ENCODE measurements at regions not wholly inside any gene's neighbourhood (a gene's known extent, or its start where the extent isn't known, plus 50 kb on each side); places are given as distances from the start of the nearest gene placed in this dataset.

DNA sequence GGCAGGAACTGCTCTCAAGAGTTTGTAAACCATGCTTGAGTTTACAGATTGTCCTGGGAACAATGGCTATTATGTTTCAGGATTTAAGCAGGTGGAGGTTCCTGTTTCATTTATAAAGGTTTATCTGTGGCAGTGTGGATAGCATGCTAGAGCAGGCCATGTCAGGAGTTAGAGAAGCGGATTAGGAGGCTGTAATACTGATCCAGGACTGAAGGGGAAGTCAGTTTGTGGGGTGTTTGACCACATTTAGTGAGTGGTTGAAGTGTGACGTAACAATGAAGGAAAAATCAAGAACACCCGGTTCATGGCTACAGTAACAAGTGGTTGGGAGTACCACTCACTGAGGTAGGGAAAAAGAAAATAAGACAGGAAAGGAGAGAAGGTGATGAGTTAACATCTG, 299.0 kb downstream of the TLR4 start:
- H3K4me3 ChIP-seq, result no peak overlapping the region

GRCh38 chr9:118008246-118008645, 304.0 kb downstream of the TLR4 start:
- no peak for TF ChIP-seq POLR2AphosphoS5 (IDR thresholded peaks at IDR 0.05)
- TF ChIP-seq, protein P1, sequence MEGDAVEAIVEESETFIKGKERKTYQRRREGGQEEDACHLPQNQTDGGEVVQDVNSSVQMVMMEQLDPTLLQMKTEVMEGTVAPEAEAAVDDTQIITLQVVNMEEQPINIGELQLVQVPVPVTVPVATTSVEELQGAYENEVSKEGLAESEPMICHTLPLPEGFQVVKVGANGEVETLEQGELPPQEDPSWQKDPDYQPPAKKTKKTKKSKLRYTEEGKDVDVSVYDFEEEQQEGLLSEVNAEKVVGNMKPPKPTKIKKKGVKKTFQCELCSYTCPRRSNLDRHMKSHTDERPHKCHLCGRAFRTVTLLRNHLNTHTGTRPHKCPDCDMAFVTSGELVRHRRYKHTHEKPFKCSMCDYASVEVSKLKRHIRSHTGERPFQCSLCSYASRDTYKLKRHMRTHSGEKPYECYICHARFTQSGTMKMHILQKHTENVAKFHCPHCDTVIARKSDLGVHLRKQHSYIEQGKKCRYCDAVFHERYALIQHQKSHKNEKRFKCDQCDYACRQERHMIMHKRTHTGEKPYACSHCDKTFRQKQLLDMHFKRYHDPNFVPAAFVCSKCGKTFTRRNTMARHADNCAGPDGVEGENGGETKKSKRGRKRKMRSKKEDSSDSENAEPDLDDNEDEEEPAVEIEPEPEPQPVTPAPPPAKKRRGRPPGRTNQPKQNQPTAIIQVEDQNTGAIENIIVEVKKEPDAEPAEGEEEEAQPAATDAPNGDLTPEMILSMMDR (IDR thresholded peaks at IDR 0.05), result no peak
- no peak for TF ChIP-seq EP300 (IDR thresholded peaks at IDR 0.05)
- TF ChIP-seq POLR2A (IDR thresholded peaks at IDR 0.05), result no peak
- Histone ChIP-seq H3K27me3 (no peaks in the 10 kb centered on the region), H3K27ac (no peak overlapping the region), H3K4me1 (no peaks in the 10 kb centered on the region), H3K9me3 (no peaks in the 10 kb centered on the region), H3K4me3 (no peak overlapping the region), H3K36me3 (no peaks in the 10 kb centered on the region)
- 74 to 82% methylated on average over 4 of the region's 4 CpGs for WGBS, 2 donors
- ATAC-seq (ENCODE audit: low FRiP score in 2 of 2), result no peak
- no peak for DNase-seq

More for the DNA sequence above, 299.0 kb downstream of the TLR4 start:
- TF ChIP-seq EP300 (IDR thresholded peaks at IDR 0.05) (no peak), POLR2AphosphoS5 (IDR thresholded peaks at IDR 0.05) (no peak), POLR2A (IDR thresholded peaks at IDR 0.05) (no peak)
- TF ChIP-seq, protein P1 (IDR thresholded peaks at IDR 0.05), result no peak
- DNase-seq, result no peak
- WGBS, 2 donors, result 30 to 46% methylated on average over 3 of the region's 3 CpGs
- Histone ChIP-seq H3K4me1 (no peaks in the 10 kb centered on the region), H3K27ac (no peak overlapping the region), H3K9me3 (no peaks in the 10 kb centered on the region), H3K27me3 (no peaks in the 10 kb centered on the region), H3K36me3 (no peaks in the 10 kb centered on the region)
- ATAC-seq (ENCODE audit: low FRiP score in 2 of 2), result no peak

- Histone ChIP-seq H3K4me1 (no peaks in the 10 kb centered on the region), H3K27ac (no peak overlapping the region), H3K9me3 (no peaks in the 10 kb centered on the region), H3K4me3 (no peak overlapping the region), H3K36me3 (no peaks in the 10 kb centered on the region), H3K27me3 (no peaks in the 10 kb centered on the region)
- DNase-seq (no peak), ATAC-seq (ENCODE audit: low FRiP score in 2 of 2) (no peak)
- TF ChIP-seq POLR2A (IDR thresholded peaks at IDR 0.05) (no peak), POLR2AphosphoS5 (IDR thresholded peaks at IDR 0.05) (no peak), EP300 (IDR thresholded peaks at IDR 0.05) (no peak)
- TF ChIP-seq, protein P1 (IDR thresholded peaks at IDR 0.05), result no peak
Observed at GRCh38 chr9:118009614-118010013, 305.4 kb downstream of the TLR4 start.

DNA sequence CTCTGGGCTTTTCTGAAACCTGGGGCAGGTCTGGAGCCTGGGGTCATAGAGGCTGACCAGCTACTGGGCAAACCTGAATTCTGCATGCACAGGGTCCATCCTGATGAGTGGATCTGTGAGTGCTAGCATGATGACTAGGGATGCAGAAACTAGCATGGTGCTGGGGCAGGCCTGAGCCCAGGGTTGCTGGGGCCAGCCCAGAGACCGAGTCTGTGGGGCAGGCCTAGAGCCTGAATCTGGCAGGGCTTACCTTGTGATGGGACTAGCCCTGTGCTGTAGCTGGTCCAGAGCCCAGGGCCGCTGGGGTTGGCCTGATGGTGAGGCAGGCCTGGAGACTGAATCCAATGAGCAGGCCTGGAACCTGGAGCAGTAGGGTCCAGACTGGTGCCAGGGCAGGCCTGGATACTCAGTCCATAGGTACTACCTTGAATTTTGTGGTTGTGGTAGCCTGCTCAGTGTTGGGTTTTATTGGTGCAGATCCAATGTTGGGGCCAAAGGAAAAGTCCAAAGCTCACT, 313.5 kb downstream of the TLR4 start:
- no peaks in the 10 kb centered on the region for H3K9me3 ChIP-seq
- H3K4me1 ChIP-seq, result no peaks in the 10 kb centered on the region
- no peak overlapping the region for H3K27ac ChIP-seq
- DNase-seq (peak in 1 of 2 donors; percentile 28), ATAC-seq (ENCODE audit: low FRiP score in 2 of 2) (peak in 1 of 2 donors; percentile 71)
- H3K4me3 ChIP-seq, result no peak overlapping the region
- 79% methylated on average over 2 of the region's 2 CpGs; no CpG with 5 or more reads in 1 of the 2 donors for WGBS, 2 donors
- H3K36me3 ChIP-seq, result no peaks in the 10 kb centered on the region
- TF ChIP-seq POLR2A (IDR thresholded peaks at IDR 0.05), result no peak
- TF ChIP-seq EP300 (IDR thresholded peaks at IDR 0.05), result no peak
- TF ChIP-seq, protein P1 (IDR thresholded peaks at IDR 0.05), result no peak
- TF ChIP-seq POLR2AphosphoS5 (IDR thresholded peaks at IDR 0.05), result no peak
- H3K27me3 ChIP-seq, result no peaks in the 10 kb centered on the region

DNA sequence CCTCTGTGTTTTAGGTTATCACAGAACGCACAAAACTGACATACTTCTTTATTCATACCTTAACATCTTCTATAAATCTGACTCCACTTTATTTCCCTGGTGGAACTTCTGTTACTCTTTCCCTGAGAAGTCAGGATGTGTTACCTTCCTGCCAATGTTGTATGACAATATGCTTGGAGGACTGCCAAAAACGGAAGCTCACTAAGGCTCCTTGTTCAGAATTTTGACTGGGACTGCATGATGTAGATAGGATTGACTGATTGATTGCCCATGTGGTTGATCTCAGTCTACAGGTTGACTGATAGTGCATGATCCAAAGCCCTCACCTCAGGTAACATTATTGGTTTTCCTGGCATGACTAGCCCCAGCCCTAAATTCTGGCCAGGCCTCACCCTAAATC, 319.4 kb downstream of the TLR4 start:
- TF ChIP-seq EP300 (IDR thresholded peaks at IDR 0.05) (no peak), POLR2AphosphoS5 (IDR thresholded peaks at IDR 0.05) (no peak), POLR2A (IDR thresholded peaks at IDR 0.05) (no peak)
- TF ChIP-seq, protein P1 (IDR thresholded peaks at IDR 0.05), result no peak
- H3K36me3 ChIP-seq, result no peaks in the 10 kb centered on the region
- no peak overlapping the region for H3K4me3 ChIP-seq
- H3K4me1 ChIP-seq, result no peaks in the 10 kb centered on the region
- ATAC-seq (ENCODE audit: low FRiP score in 2 of 2) (no peak), DNase-seq (no peak)
- no peaks in the 10 kb centered on the region for H3K27me3 ChIP-seq
- WGBS, 2 donors, result 14 to 30% methylated on average over 2 of the region's 2 CpGs
- no peaks in the 10 kb centered on the region for H3K9me3 ChIP-seq
- H3K27ac ChIP-seq, result no peak overlapping the region

Data from upper lobe of left lung (tissue), 6 donors.